HEK293 (cell line): ENCODE measurements at regions not wholly inside any gene's neighbourhood (a gene's known extent, or its start where the extent isn't known, plus 50 kb on each side); places are given as distances from the start of the nearest gene placed in this dataset.

Experiments used
- MYNN ChIP-seq: fragments of 450-650 bp; formaldehyde crosslinking; IDR thresholded peaks from 2 replicates; pipeline ENCODE4 v1.5.1; 2016; ENCODE audit warnings: missing biosample characterization, missing genetic modification characterization, borderline replicate concordance
- REPIN1 ChIP-seq: fragments of 450-650 bp; formaldehyde crosslinking; IDR thresholded peaks from 2 replicates; pipeline ENCODE4 v1.5.1; 2017; ENCODE audit warnings: missing biosample characterization, missing genetic modification characterization, low read depth
- SP2 ChIP-seq: fragments of 450-650 bp; formaldehyde crosslinking; IDR thresholded peaks from 2 replicates; pipeline ENCODE4 v1.5.1; 2016; ENCODE audit warnings: missing biosample characterization, missing genetic modification characterization
- SP7 ChIP-seq: fragments of 450-650 bp; formaldehyde crosslinking; IDR thresholded peaks from 2 replicates; pipeline ENCODE4 v1.5.1; 2016; ENCODE audit warnings: missing biosample characterization, missing genetic modification characterization
- WT1 ChIP-seq: fragments of 450-650 bp; formaldehyde crosslinking; IDR thresholded peaks from 2 replicates; pipeline ENCODE4 v1.5.1; 2016; ENCODE audit warnings: missing biosample characterization, missing genetic modification characterization
- ZFP69B ChIP-seq: fragments of 450-650 bp; formaldehyde crosslinking; IDR thresholded peaks from 2 replicates; pipeline ENCODE4 v1.5.1; 2016; ENCODE audit warnings: missing biosample characterization, missing genetic modification characterization
- ZNF274 ChIP-seq, 2 experiments: fragments of 200-500 bp in 1 of 2; fragments of 450-650 bp in 1 of 2; sonication (Bioruptor generic) in 1 of 2; formaldehyde crosslinking in 1 of 2; IDR thresholded peaks; 2 replicates each; pipeline versions ENCODE4 v1.5.1 to v1.6.1; 2014 to 2016; ENCODE audit warnings: borderline replicate concordance in 1 of 2, inconsistent platforms in 1 of 2, low read length in 1 of 2, missing biosample characterization in 1 of 2, missing genetic modification characterization in 1 of 2
- ZNF549 ChIP-seq: fragments of 450-650 bp; IDR thresholded peaks from 2 replicates; pipeline ENCODE4 v1.5.1; 2018; ENCODE audit warnings: missing biosample characterization, missing genetic modification characterization, mild to moderate bottlenecking, inconsistent platforms, moderate library complexity
- TF ChIP-seq, protein P1 (sequence below): fragments of 450-650 bp; formaldehyde crosslinking; IDR thresholded peaks from 2 replicates; pipeline ENCODE4 v1.5.1; 2016; ENCODE audit warnings: missing biosample characterization, missing genetic modification characterization
- TF ChIP-seq, protein P2 (sequence below): fragments of 450-650 bp; formaldehyde crosslinking; IDR thresholded peaks from 2 replicates; pipeline ENCODE4 v1.5.1; 2016; ENCODE audit warnings: missing biosample characterization, missing genetic modification characterization
- TF ChIP-seq, protein P3 (sequence below): fragments of 450-650 bp; IDR thresholded peaks from 2 replicates; pipeline ENCODE4 v1.5.1; 2018; ENCODE audit warnings: missing biosample characterization, mild to moderate bottlenecking, missing genetic modification characterization

DNA sequence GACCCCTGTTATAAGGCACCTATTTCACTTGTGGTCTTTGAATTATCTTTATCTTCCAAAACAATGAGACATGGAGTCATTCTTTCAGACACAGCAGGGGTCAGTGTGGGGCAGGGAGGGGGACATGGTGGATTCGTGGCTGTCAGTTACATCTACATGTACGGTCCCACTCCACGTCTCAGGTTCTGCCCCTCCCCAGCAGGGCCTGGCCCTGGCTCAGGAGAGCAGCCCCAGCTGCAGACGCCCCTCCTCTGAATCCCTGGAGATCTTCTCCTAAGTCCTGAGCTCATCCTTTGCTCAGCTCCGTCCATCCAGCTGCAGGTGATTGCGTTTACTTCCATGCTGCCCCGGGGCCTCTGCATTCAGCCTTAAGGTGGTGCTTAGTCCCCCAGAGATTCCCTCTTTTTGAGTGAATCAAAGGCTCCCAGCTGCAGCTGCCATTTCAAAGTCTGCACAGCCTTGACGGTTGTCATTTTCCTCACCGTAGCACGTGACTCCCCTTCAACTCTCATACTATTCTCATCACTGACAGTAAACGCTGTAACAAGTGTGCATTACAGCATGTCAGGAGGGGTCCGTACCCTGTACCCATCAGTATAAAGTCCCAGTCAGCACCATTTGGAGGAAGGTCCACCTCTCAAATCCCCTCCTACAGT lies 113.4 kb upstream of the TCERG1L start:
- TF ChIP-seq, protein P1, sequence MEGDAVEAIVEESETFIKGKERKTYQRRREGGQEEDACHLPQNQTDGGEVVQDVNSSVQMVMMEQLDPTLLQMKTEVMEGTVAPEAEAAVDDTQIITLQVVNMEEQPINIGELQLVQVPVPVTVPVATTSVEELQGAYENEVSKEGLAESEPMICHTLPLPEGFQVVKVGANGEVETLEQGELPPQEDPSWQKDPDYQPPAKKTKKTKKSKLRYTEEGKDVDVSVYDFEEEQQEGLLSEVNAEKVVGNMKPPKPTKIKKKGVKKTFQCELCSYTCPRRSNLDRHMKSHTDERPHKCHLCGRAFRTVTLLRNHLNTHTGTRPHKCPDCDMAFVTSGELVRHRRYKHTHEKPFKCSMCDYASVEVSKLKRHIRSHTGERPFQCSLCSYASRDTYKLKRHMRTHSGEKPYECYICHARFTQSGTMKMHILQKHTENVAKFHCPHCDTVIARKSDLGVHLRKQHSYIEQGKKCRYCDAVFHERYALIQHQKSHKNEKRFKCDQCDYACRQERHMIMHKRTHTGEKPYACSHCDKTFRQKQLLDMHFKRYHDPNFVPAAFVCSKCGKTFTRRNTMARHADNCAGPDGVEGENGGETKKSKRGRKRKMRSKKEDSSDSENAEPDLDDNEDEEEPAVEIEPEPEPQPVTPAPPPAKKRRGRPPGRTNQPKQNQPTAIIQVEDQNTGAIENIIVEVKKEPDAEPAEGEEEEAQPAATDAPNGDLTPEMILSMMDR, result no peak
- TF ChIP-seq ZNF549 (no peak), SP2 (tag by site-specific recombination) (no peak), REPIN1 (no peak), ZNF274 (IDR thresholded peaks at IDR 0.05; ENCODE audit: low read length) (no peak), ZNF274 (tag by site-specific recombination; IDR thresholded peaks at IDR 0.05; ENCODE audit: borderline replicate concordance) (no peak), MYNN (tag by site-specific recombination) (no peak), SP7 (tag by site-specific recombination) (no peak), ZFP69B (tag by site-specific recombination) (no peak), WT1 (tag by site-specific recombination) (no peak)
- TF ChIP-seq, protein P2, sequence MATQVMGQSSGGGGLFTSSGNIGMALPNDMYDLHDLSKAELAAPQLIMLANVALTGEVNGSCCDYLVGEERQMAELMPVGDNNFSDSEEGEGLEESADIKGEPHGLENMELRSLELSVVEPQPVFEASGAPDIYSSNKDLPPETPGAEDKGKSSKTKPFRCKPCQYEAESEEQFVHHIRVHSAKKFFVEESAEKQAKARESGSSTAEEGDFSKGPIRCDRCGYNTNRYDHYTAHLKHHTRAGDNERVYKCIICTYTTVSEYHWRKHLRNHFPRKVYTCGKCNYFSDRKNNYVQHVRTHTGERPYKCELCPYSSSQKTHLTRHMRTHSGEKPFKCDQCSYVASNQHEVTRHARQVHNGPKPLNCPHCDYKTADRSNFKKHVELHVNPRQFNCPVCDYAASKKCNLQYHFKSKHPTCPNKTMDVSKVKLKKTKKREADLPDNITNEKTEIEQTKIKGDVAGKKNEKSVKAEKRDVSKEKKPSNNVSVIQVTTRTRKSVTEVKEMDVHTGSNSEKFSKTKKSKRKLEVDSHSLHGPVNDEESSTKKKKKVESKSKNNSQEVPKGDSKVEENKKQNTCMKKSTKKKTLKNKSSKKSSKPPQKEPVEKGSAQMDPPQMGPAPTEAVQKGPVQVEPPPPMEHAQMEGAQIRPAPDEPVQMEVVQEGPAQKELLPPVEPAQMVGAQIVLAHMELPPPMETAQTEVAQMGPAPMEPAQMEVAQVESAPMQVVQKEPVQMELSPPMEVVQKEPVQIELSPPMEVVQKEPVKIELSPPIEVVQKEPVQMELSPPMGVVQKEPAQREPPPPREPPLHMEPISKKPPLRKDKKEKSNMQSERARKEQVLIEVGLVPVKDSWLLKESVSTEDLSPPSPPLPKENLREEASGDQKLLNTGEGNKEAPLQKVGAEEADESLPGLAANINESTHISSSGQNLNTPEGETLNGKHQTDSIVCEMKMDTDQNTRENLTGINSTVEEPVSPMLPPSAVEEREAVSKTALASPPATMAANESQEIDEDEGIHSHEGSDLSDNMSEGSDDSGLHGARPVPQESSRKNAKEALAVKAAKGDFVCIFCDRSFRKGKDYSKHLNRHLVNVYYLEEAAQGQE, result no peak
- TF ChIP-seq, protein P3, sequence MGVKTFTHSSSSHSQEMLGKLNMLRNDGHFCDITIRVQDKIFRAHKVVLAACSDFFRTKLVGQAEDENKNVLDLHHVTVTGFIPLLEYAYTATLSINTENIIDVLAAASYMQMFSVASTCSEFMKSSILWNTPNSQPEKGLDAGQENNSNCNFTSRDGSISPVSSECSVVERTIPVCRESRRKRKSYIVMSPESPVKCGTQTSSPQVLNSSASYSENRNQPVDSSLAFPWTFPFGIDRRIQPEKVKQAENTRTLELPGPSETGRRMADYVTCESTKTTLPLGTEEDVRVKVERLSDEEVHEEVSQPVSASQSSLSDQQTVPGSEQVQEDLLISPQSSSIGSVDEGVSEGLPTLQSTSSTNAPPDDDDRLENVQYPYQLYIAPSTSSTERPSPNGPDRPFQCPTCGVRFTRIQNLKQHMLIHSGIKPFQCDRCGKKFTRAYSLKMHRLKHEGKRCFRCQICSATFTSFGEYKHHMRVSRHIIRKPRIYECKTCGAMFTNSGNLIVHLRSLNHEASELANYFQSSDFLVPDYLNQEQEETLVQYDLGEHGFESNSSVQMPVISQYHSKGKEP (tag by site-specific recombination), result no peak
